VCaP (cell line): ENCODE measurements at regions not wholly inside any gene's neighbourhood (a gene's known extent, or its start where the extent isn't known, plus 50 kb on each side); places are given as distances from the start of the nearest gene placed in this dataset.

Experiments
- H3K27ac ChIP-seq: fragments of 450-650 bp; 2 replicates; pipeline ENCODE4 v1.5.1; 2017
- TF ChIP-seq, protein P1 (sequence below): fragments of 450-650 bp; conservative IDR thresholded peaks from 2 replicates; pipeline ENCODE4 v1.5.1; 2017; ENCODE audit warnings: mild to moderate bottlenecking, moderate library complexity

DNA sequence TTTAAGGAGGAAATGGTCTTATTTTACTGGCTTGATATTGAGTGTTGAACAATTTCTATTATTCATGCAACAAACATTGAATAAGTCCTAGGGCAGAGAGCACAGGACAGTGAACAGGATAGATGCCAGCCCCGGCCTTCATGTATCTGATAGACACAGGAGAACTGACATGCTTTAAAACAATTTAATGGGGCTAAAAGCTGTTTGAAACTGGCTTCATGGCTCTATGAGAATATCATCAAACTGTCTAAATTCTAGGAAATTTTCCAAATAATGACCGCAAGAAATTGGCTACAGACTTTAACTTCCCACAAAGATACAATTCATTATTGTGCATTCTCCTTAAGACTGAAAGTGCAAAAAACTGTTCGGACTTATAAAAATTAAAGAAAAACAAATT, 69.0 kb downstream of the ID4 start:
- TF ChIP-seq, protein P1, sequence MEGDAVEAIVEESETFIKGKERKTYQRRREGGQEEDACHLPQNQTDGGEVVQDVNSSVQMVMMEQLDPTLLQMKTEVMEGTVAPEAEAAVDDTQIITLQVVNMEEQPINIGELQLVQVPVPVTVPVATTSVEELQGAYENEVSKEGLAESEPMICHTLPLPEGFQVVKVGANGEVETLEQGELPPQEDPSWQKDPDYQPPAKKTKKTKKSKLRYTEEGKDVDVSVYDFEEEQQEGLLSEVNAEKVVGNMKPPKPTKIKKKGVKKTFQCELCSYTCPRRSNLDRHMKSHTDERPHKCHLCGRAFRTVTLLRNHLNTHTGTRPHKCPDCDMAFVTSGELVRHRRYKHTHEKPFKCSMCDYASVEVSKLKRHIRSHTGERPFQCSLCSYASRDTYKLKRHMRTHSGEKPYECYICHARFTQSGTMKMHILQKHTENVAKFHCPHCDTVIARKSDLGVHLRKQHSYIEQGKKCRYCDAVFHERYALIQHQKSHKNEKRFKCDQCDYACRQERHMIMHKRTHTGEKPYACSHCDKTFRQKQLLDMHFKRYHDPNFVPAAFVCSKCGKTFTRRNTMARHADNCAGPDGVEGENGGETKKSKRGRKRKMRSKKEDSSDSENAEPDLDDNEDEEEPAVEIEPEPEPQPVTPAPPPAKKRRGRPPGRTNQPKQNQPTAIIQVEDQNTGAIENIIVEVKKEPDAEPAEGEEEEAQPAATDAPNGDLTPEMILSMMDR, result no peak
- no peak overlapping the region for H3K27ac ChIP-seq

- H3K27ac ChIP-seq, result no peak overlapping the region
- TF ChIP-seq, protein P1, result no peak
Measured at GRCh38 chr6:19911223-19911622, 74.1 kb downstream of the ID4 start.

DNA sequence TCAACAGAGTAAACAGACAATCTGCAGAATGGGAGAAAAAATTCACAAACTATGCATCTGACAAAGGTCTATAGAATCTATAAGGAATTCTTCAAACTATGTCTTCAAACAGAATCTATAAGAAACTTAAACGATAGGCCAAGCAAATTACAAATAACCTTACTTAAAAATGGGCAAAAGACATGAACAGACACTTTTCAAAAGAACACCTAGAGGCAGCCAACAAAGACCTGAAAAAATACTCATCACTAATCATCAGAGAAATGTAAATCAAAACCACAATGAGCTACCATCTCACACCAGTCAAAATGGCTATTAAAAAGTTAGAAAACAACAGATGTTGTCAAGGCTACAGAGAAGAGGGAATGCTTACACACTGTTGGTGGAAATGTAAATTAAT, 81.3 kb downstream of the ID4 start:
- no peak overlapping the region for H3K27ac ChIP-seq
- TF ChIP-seq, protein P1, result no peak

GRCh38 chr6:19921786-19922185, 84.6 kb downstream of the ID4 start:
- TF ChIP-seq, protein P1, result no peak
- H3K27ac ChIP-seq, result no peak overlapping the region

DNA sequence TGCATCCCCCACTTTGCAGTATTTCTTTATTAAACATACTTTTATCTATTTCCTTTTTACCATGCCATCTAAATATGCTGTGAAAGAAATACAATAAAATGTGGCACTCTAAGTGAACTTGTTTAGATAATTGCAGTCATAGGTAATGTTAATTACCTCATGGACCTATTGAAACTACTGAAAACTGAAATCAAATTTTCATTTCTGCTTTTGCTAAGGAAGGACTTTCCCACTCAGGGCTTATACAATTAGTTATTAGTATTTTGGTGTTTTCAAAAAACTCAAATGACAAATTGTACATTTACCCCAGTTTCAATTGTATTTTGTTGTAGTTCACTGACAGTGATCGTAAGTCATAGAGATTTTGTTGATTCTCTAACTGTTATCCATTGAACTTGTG, 88.4 kb downstream of the ID4 start:
- TF ChIP-seq, protein P1, result no peak
- H3K27ac ChIP-seq, result no peak overlapping the region

- H3K27ac ChIP-seq, result no peak overlapping the region
- TF ChIP-seq, protein P1, result no peak
Measured at GRCh38 chr6:19928461-19928860, 91.3 kb downstream of the ID4 start.

GRCh38 chr6:19929312-19929711, 92.1 kb downstream of the ID4 start:
- TF ChIP-seq, protein P1, result no peak
- no peak overlapping the region for H3K27ac ChIP-seq
